GM23338 (cell line): ENCODE measurements at regions not wholly inside any gene's neighbourhood (a gene's known extent, or its start where the extent isn't known, plus 50 kb on each side); places are given as distances from the start of the nearest gene placed in this dataset.
"Not testable (repeated sequence)": the region's sequence is repeated elsewhere in the genome, so short reads cannot be mapped to it uniquely, and the experiment has no call there.

Experiments used
- CREB1 ChIP-seq: fragments of 250-450 bp; sonication (Bioruptor Pico); IDR thresholded peaks from 2 replicates; pipeline ENCODE4 v1.5.0; 2020; ENCODE audit warnings: low read depth, mild to moderate bottlenecking, moderate library complexity
- CTCF ChIP-seq, 2 experiments: fragments of 200-600 bp in 1 of 2; sonication (generic) in 1 of 2; conservative IDR thresholded peaks; 2 replicates each; pipeline versions ENCODE4 v1.5.1 to v1.6.1; 2016 to 2017; ENCODE audit warnings: antibody characterized with exemption in 2 of 2, low read depth in 2 of 2, mild to moderate bottlenecking in 2 of 2, moderate library complexity in 1 of 2
- ETS1 ChIP-seq: IDR thresholded peaks from 2 replicates; pipeline ENCODE4 v1.6.1; 2016; ENCODE audit warnings: antibody characterized with exemption
- EZH2 ChIP-seq: fragments of 200-600 bp; sonication (generic); IDR thresholded peaks from one replicate; pipeline ENCODE4 v1.8.0; 2017; ENCODE audit warnings: antibody characterized with exemption, mild to moderate bottlenecking, low read depth; ENCODE audit not compliant: unreplicated experiment
- EZH2phosphoT487 ChIP-seq: fragments of 200-600 bp; sonication (generic); IDR thresholded peaks from one replicate; pipeline ENCODE4 v1.8.1; 2018; ENCODE audit warnings: antibody characterized with exemption; ENCODE audit not compliant: unreplicated experiment
- JUNB ChIP-seq: IDR thresholded peaks from one replicate; pipeline ENCODE4 v1.6.1; 2016; ENCODE audit warnings: antibody characterized with exemption; ENCODE audit not compliant: unreplicated experiment
- NANOG ChIP-seq: IDR thresholded peaks from 2 replicates; pipeline ENCODE4 v1.6.1; 2016; ENCODE audit warnings: antibody characterized with exemption, borderline replicate concordance
- POLR2AphosphoS5 ChIP-seq: IDR thresholded peaks from 2 replicates; pipeline ENCODE4 v1.6.1; 2016; ENCODE audit warnings: antibody characterized with exemption, low read depth
- REST ChIP-seq: IDR thresholded peaks from one replicate; pipeline ENCODE4 v1.6.1; 2018; ENCODE audit warnings: antibody characterized with exemption; ENCODE audit not compliant: unreplicated experiment
- STAT1 ChIP-seq: IDR thresholded peaks from one replicate; pipeline ENCODE4 v1.6.1; 2016; ENCODE audit warnings: antibody characterized with exemption; ENCODE audit not compliant: unreplicated experiment
- ZNF114 ChIP-seq: fragments of 250-450 bp; sonication (Bioruptor Pico); IDR thresholded peaks from 2 replicates; pipeline ENCODE4 v1.5.0; 2020; ENCODE audit warnings: mild to moderate bottlenecking, moderate library complexity
- ZNF331 ChIP-seq: fragments of 250-450 bp; sonication (Bioruptor Pico); IDR thresholded peaks from 2 replicates; pipeline ENCODE4 v1.5.0; 2020; ENCODE audit warnings: low read depth, mild to moderate bottlenecking, moderate library complexity
- ZNF462 ChIP-seq: fragments of 250-450 bp; sonication (Bioruptor Pico); IDR thresholded peaks from 2 replicates; pipeline ENCODE4 v1.5.0; 2020; ENCODE audit warnings: mild to moderate bottlenecking, moderate library complexity

- TF ChIP-seq CTCF (conservative IDR thresholded peaks at IDR 0.05; ENCODE audit: low read depth in 2 of 2); REST; POLR2AphosphoS5; CREB1 (CRISPR knock-in tag); EZH2; STAT1; ZNF331 (CRISPR knock-in tag); EZH2phosphoT487; JUNB; ZNF462; ZNF114 (CRISPR knock-in tag); NANOG; ETS1: not testable (repeated sequence)
Observed at GRCh38 chr12:94816746-94817145, 166.4 kb upstream of the TMCC3 start.
